SK-N-SH (cell line): ENCODE measurements at regions not wholly inside any gene's neighbourhood (a gene's known extent, or its start where the extent isn't known, plus 50 kb on each side); places are given as distances from the start of the nearest gene placed in this dataset.

Source experiments
- EZH2phosphoT487 ChIP-seq: fragments of 200-600 bp; sonication (generic); IDR thresholded peaks from 2 replicates; pipeline ENCODE4 v1.6.1; 2017; ENCODE audit warnings: low read depth, mixed run types, mild to moderate bottlenecking, antibody characterized with exemption, moderate library complexity, borderline replicate concordance
- FOSL2 ChIP-seq: IDR thresholded peaks from 2 replicates; pipeline ENCODE4 v1.4.0; 2012; ENCODE audit warnings: low read depth, mild to moderate bottlenecking, moderate library complexity, borderline replicate concordance
- FOXM1 ChIP-seq: IDR thresholded peaks from 2 replicates; pipeline ENCODE4 v1.4.0; 2012; ENCODE audit warnings: low read depth, mild to moderate bottlenecking
- JUND ChIP-seq: IDR thresholded peaks from 2 replicates; pipeline ENCODE4 v1.4.0; 2012
- MEF2A ChIP-seq: IDR thresholded peaks from 2 replicates; pipeline ENCODE4 v1.4.0; 2012; ENCODE audit warnings: low read depth, borderline replicate concordance
- NFIC ChIP-seq: IDR thresholded peaks from 2 replicates; pipeline ENCODE4 v1.4.0; 2012; ENCODE audit warnings: borderline replicate concordance
- RCOR1 ChIP-seq: fragments of 150-350 bp; IDR thresholded peaks from 2 replicates; pipeline ENCODE4 v1.6.1; 2017; ENCODE audit warnings: antibody characterized with exemption, low read length
- RFX5 ChIP-seq: IDR thresholded peaks from 2 replicates; pipeline ENCODE4 v1.6.1; 2012; ENCODE audit warnings: mild to moderate bottlenecking, improper control_type of control experiment, low read length
- TCF12 ChIP-seq: IDR thresholded peaks from 2 replicates; pipeline ENCODE4 v1.4.0; 2012
- YY1 ChIP-seq: IDR thresholded peaks from 2 replicates; pipeline ENCODE4 v1.4.0; 2012; ENCODE audit warnings: low read depth, mild to moderate bottlenecking
- TF ChIP-seq, protein P1 (sequence below): fragments of 200-600 bp; sonication (generic); IDR thresholded peaks from 2 replicates; pipeline ENCODE4 v1.6.1; 2017; ENCODE audit warnings: antibody characterized with exemption, mild to moderate bottlenecking, moderate library complexity
- TF ChIP-seq, protein P2 (sequence below): IDR thresholded peaks from 2 replicates; pipeline ENCODE4 v1.4.0; 2012; ENCODE audit warnings: low read depth
- TF ChIP-seq, protein P3 (sequence below): IDR thresholded peaks from 2 replicates; pipeline ENCODE4 v1.4.0; 2012; ENCODE audit warnings: low read depth, borderline replicate concordance
- TF ChIP-seq, protein P4 (sequence below): IDR thresholded peaks from 2 replicates; pipeline ENCODE4 v1.6.1; 2012; ENCODE audit warnings: mild to moderate bottlenecking, low read depth, low read length, moderate library complexity

GRCh38 chr5:91438871-91439270, 55.8 kb upstream of the ARRDC3 start:
- TF ChIP-seq RFX5 (no peak), FOSL2 (no peak), JUND (no peak), FOXM1 (no peak), MEF2A (no peak), TCF12 (no peak), NFIC (no peak), YY1 (no peak), RCOR1 (no peak), EZH2phosphoT487 (no peak)
- TF ChIP-seq, protein P1, sequence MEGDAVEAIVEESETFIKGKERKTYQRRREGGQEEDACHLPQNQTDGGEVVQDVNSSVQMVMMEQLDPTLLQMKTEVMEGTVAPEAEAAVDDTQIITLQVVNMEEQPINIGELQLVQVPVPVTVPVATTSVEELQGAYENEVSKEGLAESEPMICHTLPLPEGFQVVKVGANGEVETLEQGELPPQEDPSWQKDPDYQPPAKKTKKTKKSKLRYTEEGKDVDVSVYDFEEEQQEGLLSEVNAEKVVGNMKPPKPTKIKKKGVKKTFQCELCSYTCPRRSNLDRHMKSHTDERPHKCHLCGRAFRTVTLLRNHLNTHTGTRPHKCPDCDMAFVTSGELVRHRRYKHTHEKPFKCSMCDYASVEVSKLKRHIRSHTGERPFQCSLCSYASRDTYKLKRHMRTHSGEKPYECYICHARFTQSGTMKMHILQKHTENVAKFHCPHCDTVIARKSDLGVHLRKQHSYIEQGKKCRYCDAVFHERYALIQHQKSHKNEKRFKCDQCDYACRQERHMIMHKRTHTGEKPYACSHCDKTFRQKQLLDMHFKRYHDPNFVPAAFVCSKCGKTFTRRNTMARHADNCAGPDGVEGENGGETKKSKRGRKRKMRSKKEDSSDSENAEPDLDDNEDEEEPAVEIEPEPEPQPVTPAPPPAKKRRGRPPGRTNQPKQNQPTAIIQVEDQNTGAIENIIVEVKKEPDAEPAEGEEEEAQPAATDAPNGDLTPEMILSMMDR: no peak
- TF ChIP-seq, protein P2, sequence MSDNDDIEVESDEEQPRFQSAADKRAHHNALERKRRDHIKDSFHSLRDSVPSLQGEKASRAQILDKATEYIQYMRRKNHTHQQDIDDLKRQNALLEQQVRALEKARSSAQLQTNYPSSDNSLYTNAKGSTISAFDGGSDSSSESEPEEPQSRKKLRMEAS: no peak
- TF ChIP-seq, protein P3, sequence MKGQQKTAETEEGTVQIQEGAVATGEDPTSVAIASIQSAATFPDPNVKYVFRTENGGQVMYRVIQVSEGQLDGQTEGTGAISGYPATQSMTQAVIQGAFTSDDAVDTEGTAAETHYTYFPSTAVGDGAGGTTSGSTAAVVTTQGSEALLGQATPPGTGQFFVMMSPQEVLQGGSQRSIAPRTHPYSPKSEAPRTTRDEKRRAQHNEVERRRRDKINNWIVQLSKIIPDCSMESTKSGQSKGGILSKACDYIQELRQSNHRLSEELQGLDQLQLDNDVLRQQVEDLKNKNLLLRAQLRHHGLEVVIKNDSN: no peak
- TF ChIP-seq, protein P4, sequence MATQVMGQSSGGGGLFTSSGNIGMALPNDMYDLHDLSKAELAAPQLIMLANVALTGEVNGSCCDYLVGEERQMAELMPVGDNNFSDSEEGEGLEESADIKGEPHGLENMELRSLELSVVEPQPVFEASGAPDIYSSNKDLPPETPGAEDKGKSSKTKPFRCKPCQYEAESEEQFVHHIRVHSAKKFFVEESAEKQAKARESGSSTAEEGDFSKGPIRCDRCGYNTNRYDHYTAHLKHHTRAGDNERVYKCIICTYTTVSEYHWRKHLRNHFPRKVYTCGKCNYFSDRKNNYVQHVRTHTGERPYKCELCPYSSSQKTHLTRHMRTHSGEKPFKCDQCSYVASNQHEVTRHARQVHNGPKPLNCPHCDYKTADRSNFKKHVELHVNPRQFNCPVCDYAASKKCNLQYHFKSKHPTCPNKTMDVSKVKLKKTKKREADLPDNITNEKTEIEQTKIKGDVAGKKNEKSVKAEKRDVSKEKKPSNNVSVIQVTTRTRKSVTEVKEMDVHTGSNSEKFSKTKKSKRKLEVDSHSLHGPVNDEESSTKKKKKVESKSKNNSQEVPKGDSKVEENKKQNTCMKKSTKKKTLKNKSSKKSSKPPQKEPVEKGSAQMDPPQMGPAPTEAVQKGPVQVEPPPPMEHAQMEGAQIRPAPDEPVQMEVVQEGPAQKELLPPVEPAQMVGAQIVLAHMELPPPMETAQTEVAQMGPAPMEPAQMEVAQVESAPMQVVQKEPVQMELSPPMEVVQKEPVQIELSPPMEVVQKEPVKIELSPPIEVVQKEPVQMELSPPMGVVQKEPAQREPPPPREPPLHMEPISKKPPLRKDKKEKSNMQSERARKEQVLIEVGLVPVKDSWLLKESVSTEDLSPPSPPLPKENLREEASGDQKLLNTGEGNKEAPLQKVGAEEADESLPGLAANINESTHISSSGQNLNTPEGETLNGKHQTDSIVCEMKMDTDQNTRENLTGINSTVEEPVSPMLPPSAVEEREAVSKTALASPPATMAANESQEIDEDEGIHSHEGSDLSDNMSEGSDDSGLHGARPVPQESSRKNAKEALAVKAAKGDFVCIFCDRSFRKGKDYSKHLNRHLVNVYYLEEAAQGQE: no peak
